Activated CD4-positive, alpha-beta memory T cell treated with anti-CD3 and anti-CD28 coated beads for 36 hours (primary cell): ENCODE measurements at regions not wholly inside any gene's neighbourhood (a gene's known extent, or its start where the extent isn't known, plus 50 kb on each side); places are given as distances from the start of the nearest gene placed in this dataset.

ENCODE experiments used
- CTCF ChIA-PET: fragments of 350-600 bp; sonication (Branson Sonifier 250); formaldehyde crosslinking; loops from one replicate; lab custom pipeline; 2021; ENCODE audit warnings: antibody characterized with exemption, inconsistent platforms; lab: Charles Lee
- POLR2A ChIA-PET: fragments of 350-600 bp; sonication (Branson Sonifier 250); formaldehyde crosslinking; loops from one replicate; lab custom pipeline; 2021; ENCODE audit warnings: antibody characterized with exemption; lab: Charles Lee
- DNase-seq: peaks from one replicate; pipeline ENCODE4 v3.0.0-alpha.2; 2020
- H3K27ac Mint-ChIP-seq: one replicate; pipeline ENCODE4 v1.8.0; 2021; ENCODE audit warnings: mixed read lengths
- H3K27me3 Mint-ChIP-seq: one replicate; pipeline ENCODE4 v1.8.0; 2021; ENCODE audit warnings: mixed read lengths
- H3K36me3 Mint-ChIP-seq: one replicate; pipeline ENCODE4 v1.8.0; 2021; ENCODE audit warnings: mixed read lengths
- H3K4me1 Mint-ChIP-seq: one replicate; pipeline ENCODE4 v1.8.0; 2021; ENCODE audit warnings: low read depth, mixed read lengths
- H3K4me3 Mint-ChIP-seq: one replicate; pipeline ENCODE4 v1.8.0; 2021; ENCODE audit warnings: mild to moderate bottlenecking, mixed read lengths
- H3K9me3 Mint-ChIP-seq: one replicate; pipeline ENCODE4 v1.8.0; 2021; ENCODE audit warnings: mixed read lengths
- intact Hi-C: fragments of 100-400 bp; cut with micrococcal nuclease; formaldehyde crosslinking; loops from one replicate; pipeline ENCODE4 v1.15.1; 2023

- POLR2A ChIA-PET, result no interaction called here
- Mint-ChIP-seq H3K4me1 (no peaks in the 10 kb centered on the region), H3K36me3 (no peaks in the 10 kb centered on the region), H3K27me3 (no peaks in the 10 kb centered on the region), H3K4me3 (no peak overlapping the region), H3K9me3 (peaks cover 10% of the 10 kb centered on the region), H3K27ac (no peak overlapping the region)
- CTCF ChIA-PET, result no interaction called here
- no peak for DNase-seq
- intact Hi-C loops, result no loop called here
Measured at GRCh38 chr2:139628931-139629330, 848.7 kb upstream of the NXPH2 start.

GRCh38 chr2:139626128-139626527 is 845.9 kb upstream of the NXPH2 start:
- Mint-ChIP-seq H3K36me3 (no peaks in the 10 kb centered on the region), H3K9me3 (peaks cover 21% of the 10 kb centered on the region), H3K4me1 (no peaks in the 10 kb centered on the region), H3K27ac (no peak overlapping the region), H3K27me3 (no peaks in the 10 kb centered on the region), H3K4me3 (no peak overlapping the region)
- DNase-seq, result no peak
- intact Hi-C loops, result no loop called here
- ChIA-PET POLR2A (no interaction called here), CTCF (no interaction called here)

GRCh38 chr2:139622691-139623090 is 842.5 kb upstream of the NXPH2 start:
- ChIA-PET POLR2A (no interaction called here), CTCF (no interaction called here)
- Mint-ChIP-seq H3K27me3 (no peaks in the 10 kb centered on the region), H3K9me3 (peaks cover 48% of the 10 kb centered on the region), H3K4me1 (no peaks in the 10 kb centered on the region), H3K4me3 (no peak overlapping the region), H3K36me3 (no peaks in the 10 kb centered on the region), H3K27ac (no peak overlapping the region)
- no peak for DNase-seq
- intact Hi-C loops, result no loop called here

GRCh38 chr2:139617747-139618146 is 837.6 kb upstream of the NXPH2 start:
- Mint-ChIP-seq H3K4me1 (no peaks in the 10 kb centered on the region), H3K27me3 (no peaks in the 10 kb centered on the region), H3K36me3 (no peaks in the 10 kb centered on the region), H3K27ac (no peak overlapping the region), H3K9me3 (peaks cover 47% of the 10 kb centered on the region), H3K4me3 (no peak overlapping the region)
- no peak for DNase-seq
- ChIA-PET CTCF (no interaction called here), POLR2A (no interaction called here)
- intact Hi-C loops, result no loop called here

- POLR2A ChIA-PET, result no interaction called here
- no peak for DNase-seq
Measured at GRCh38 chr2:139613264-139613663, 833.1 kb upstream of the NXPH2 start.

GRCh38 chr2:139610512-139610911 is 830.3 kb upstream of the NXPH2 start:
- DNase-seq, result no peak
- Mint-ChIP-seq H3K36me3 (no peaks in the 10 kb centered on the region), H3K27ac (no peak overlapping the region), H3K27me3 (no peaks in the 10 kb centered on the region), H3K4me1 (no peaks in the 10 kb centered on the region), H3K9me3 (peaks cover 25% of the 10 kb centered on the region), H3K4me3 (no peak overlapping the region)
- POLR2A ChIA-PET, result no interaction called here
- CTCF ChIA-PET, result no interaction called here
- intact Hi-C loops, result no loop called here

More at GRCh38 chr2:139613264-139613663, 833.1 kb upstream of the NXPH2 start:
- Mint-ChIP-seq H3K4me1 (no peaks in the 10 kb centered on the region), H3K9me3 (peaks cover 22% of the 10 kb centered on the region), H3K27me3 (no peaks in the 10 kb centered on the region), H3K36me3 (no peaks in the 10 kb centered on the region), H3K27ac (no peak overlapping the region), H3K4me3 (no peak overlapping the region)
- CTCF ChIA-PET, result no interaction called here
- intact Hi-C loops, result no loop called here

- ChIA-PET POLR2A (no interaction called here), CTCF (no interaction called here)
- no peak for DNase-seq
- intact Hi-C loops, result no loop called here
- H3K4me1 Mint-ChIP-seq, result no peaks in the 10 kb centered on the region
- H3K4me3 Mint-ChIP-seq, result no peak overlapping the region
- H3K27ac Mint-ChIP-seq, result no peak overlapping the region
- H3K9me3 Mint-ChIP-seq, result peaks cover 32% of the 10 kb centered on the region
- H3K36me3 Mint-ChIP-seq, result no peaks in the 10 kb centered on the region
- H3K27me3 Mint-ChIP-seq, result no peaks in the 10 kb centered on the region
Measured at GRCh38 chr2:139609109-139609508, 828.9 kb upstream of the NXPH2 start.

- ChIA-PET CTCF (no interaction called here), POLR2A (no interaction called here)
- H3K4me1 Mint-ChIP-seq, result no peaks in the 10 kb centered on the region
- no peak overlapping the region for H3K4me3 Mint-ChIP-seq
- H3K36me3 Mint-ChIP-seq, result no peaks in the 10 kb centered on the region
- intact Hi-C loops, result no loop called here
- peaks cover 26% of the 10 kb centered on the region for H3K9me3 Mint-ChIP-seq
- H3K27me3 Mint-ChIP-seq, result no peaks in the 10 kb centered on the region
- no peak for DNase-seq
- no peak overlapping the region for H3K27ac Mint-ChIP-seq
Measured at GRCh38 chr2:139605668-139606067, 825.5 kb upstream of the NXPH2 start.

- Mint-ChIP-seq H3K27me3 (no peaks in the 10 kb centered on the region), H3K9me3 (peaks cover 13% of the 10 kb centered on the region), H3K4me1 (no peaks in the 10 kb centered on the region), H3K27ac (no peak overlapping the region), H3K36me3 (no peaks in the 10 kb centered on the region), H3K4me3 (no peak overlapping the region)
- ChIA-PET POLR2A (no interaction called here), CTCF (no interaction called here)
- DNase-seq, result no peak
- intact Hi-C loops, result no loop called here
Measured at GRCh38 chr2:139600166-139600565, 820.0 kb upstream of the NXPH2 start.

- no peaks in the 10 kb centered on the region for H3K36me3 Mint-ChIP-seq
- peaks cover 2% of the 10 kb centered on the region for H3K9me3 Mint-ChIP-seq
- no peaks in the 10 kb centered on the region for H3K4me1 Mint-ChIP-seq
- no peaks in the 10 kb centered on the region for H3K27me3 Mint-ChIP-seq
- no peak overlapping the region for H3K4me3 Mint-ChIP-seq
- ChIA-PET CTCF (no interaction called here), POLR2A (no interaction called here)
- H3K27ac Mint-ChIP-seq, result no peak overlapping the region
- intact Hi-C loops, result no loop called here
- no peak for DNase-seq
Measured at GRCh38 chr2:139585101-139585500, 804.9 kb upstream of the NXPH2 start.

GRCh38 chr2:139574371-139574770 is 794.2 kb upstream of the NXPH2 start:
- no peak overlapping the region for H3K27ac Mint-ChIP-seq
- no peak for DNase-seq
- H3K27me3 Mint-ChIP-seq, result no peaks in the 10 kb centered on the region
- no peaks in the 10 kb centered on the region for H3K4me1 Mint-ChIP-seq
- intact Hi-C loops, result no loop called here
- H3K9me3 Mint-ChIP-seq, result peaks cover 31% of the 10 kb centered on the region
- H3K36me3 Mint-ChIP-seq, result no peaks in the 10 kb centered on the region
- POLR2A ChIA-PET, result no interaction called here
- CTCF ChIA-PET, result no interaction called here
- H3K4me3 Mint-ChIP-seq, result no peak overlapping the region

- no peaks in the 10 kb centered on the region for H3K36me3 Mint-ChIP-seq
- H3K4me1 Mint-ChIP-seq, result no peaks in the 10 kb centered on the region
- ChIA-PET CTCF (no interaction called here), POLR2A (no interaction called here)
- no peaks in the 10 kb centered on the region for H3K27me3 Mint-ChIP-seq
- DNase-seq, result no peak
- no peak overlapping the region for H3K27ac Mint-ChIP-seq
- intact Hi-C loops, result no loop called here
- H3K9me3 Mint-ChIP-seq, result peaks cover 23% of the 10 kb centered on the region
- H3K4me3 Mint-ChIP-seq, result no peak overlapping the region
Measured at GRCh38 chr2:139556789-139557188, 776.6 kb upstream of the NXPH2 start.

GRCh38 chr2:139550873-139551272 is 770.7 kb upstream of the NXPH2 start:
- Mint-ChIP-seq H3K27ac (no peak overlapping the region), H3K4me1 (no peaks in the 10 kb centered on the region), H3K9me3 (peaks cover 21% of the 10 kb centered on the region), H3K4me3 (no peak overlapping the region), H3K36me3 (no peaks in the 10 kb centered on the region), H3K27me3 (no peaks in the 10 kb centered on the region)
- DNase-seq, result no peak
- ChIA-PET CTCF (no interaction called here), POLR2A (no interaction called here)
- intact Hi-C loops, result no loop called here

GRCh38 chr2:139550341-139550740 is 770.2 kb upstream of the NXPH2 start:
- H3K36me3 Mint-ChIP-seq, result no peaks in the 10 kb centered on the region
- intact Hi-C loops, result no loop called here
- no peak for DNase-seq
- no peak overlapping the region for H3K27ac Mint-ChIP-seq
- no peaks in the 10 kb centered on the region for H3K4me1 Mint-ChIP-seq
- H3K9me3 Mint-ChIP-seq, result peaks cover 18% of the 10 kb centered on the region
- POLR2A ChIA-PET, result no interaction called here
- H3K27me3 Mint-ChIP-seq, result no peaks in the 10 kb centered on the region
- CTCF ChIA-PET, result no interaction called here
- H3K4me3 Mint-ChIP-seq, result no peak overlapping the region
